Natural killer cell treated with Interleukin-12 subunit alpha and Interleukin-12 subunit beta and Interleukin-15 and Interleukin-18, amount 100 ng/mL, for 72 hours (primary cell): ENCODE measurements at regions not wholly inside any gene's neighbourhood (a gene's known extent, or its start where the extent isn't known, plus 50 kb on each side); places are given as distances from the start of the nearest gene placed in this dataset.

Experiments used
- ATAC-seq, 2 donors: fragments of 150-1000 bp; cut with Tn5 transposase in 1 of 2; sonication (Bioruptor Pico), chemical (Tn5 transposase) in 1 of 2; 2 replicates each; pipeline ENCODE4 v1.10.0; 2021
- DNase-seq: peaks from one replicate; pipeline ENCODE4 v3.0.0; 2022; ENCODE audit warnings: low spot score
- H3K27ac Mint-ChIP-seq, 2 donors: 1 replicate in 1 of 2; 2 replicates in 1 of 2; pipeline ENCODE4 v1.8.0; 2022; ENCODE audit warnings: mixed read lengths in 2 of 2, mild to moderate bottlenecking in 1 of 2, moderate library complexity in 1 of 2
- H3K27me3 Mint-ChIP-seq, 2 donors: 1 replicate in 1 of 2; 2 replicates in 1 of 2; pipeline ENCODE4 v1.8.0; 2022; ENCODE audit warnings: mixed read lengths in 2 of 2
- H3K36me3 Mint-ChIP-seq: one replicate; pipeline ENCODE4 v1.8.0; 2022; ENCODE audit warnings: mixed read lengths
- H3K4me1 Mint-ChIP-seq, 2 donors: 1 replicate in 1 of 2; 2 replicates in 1 of 2; pipeline ENCODE4 v1.8.0; 2022; ENCODE audit warnings: low read depth in 2 of 2, mixed read lengths in 2 of 2, mild to moderate bottlenecking in 1 of 2
- H3K4me3 Mint-ChIP-seq: one replicate; pipeline ENCODE4 v1.8.0; 2022; ENCODE audit warnings: mixed read lengths
- H3K9me3 Mint-ChIP-seq: 2 replicates; pipeline ENCODE4 v1.8.0; 2022; ENCODE audit warnings: mixed read lengths

GRCh38 chr1:57966340-57966739, 542.5 kb upstream of the DAB1 start:
- no peak for ATAC-seq
- H3K4me3 Mint-ChIP-seq, result no peak overlapping the region
- no peaks in the 10 kb centered on the region for H3K9me3 Mint-ChIP-seq
- no peak for DNase-seq
- peaks cover 6 to 10% of the 10 kb centered on the region in 2 donors for H3K27me3 Mint-ChIP-seq
- H3K27ac Mint-ChIP-seq, result no peak overlapping the region
- no peaks in the 10 kb centered on the region for H3K36me3 Mint-ChIP-seq
- H3K4me1 Mint-ChIP-seq, result no peaks in the 10 kb centered on the region

- no peak for DNase-seq
- Mint-ChIP-seq H3K27ac (no peak overlapping the region), H3K9me3 (no peaks in the 10 kb centered on the region), H3K4me3 (no peak overlapping the region), H3K36me3 (no peaks in the 10 kb centered on the region), H3K4me1 (no peaks in the 10 kb centered on the region), H3K27me3 (peaks cover 6 to 8% of the 10 kb centered on the region in 2 donors)
- ATAC-seq, result no peak
These were observed 539.7 kb upstream of the DAB1 start for GRCh38 chr1:57963581-57963980.

GRCh38 chr1:57959531-57960241, 535.8 kb upstream of the DAB1 start:
- Mint-ChIP-seq H3K4me1 (no peaks in the 10 kb centered on the region), H3K9me3 (no peaks in the 10 kb centered on the region), H3K27me3 (peaks cover 0 to 2% of the 10 kb centered on the region in 2 donors), H3K27ac (no peak overlapping the region), H3K36me3 (no peaks in the 10 kb centered on the region), H3K4me3 (no peak overlapping the region)
- DNase-seq, result no peak
- no peak for ATAC-seq

- no peak for ATAC-seq
- Mint-ChIP-seq H3K36me3 (no peaks in the 10 kb centered on the region), H3K4me3 (no peak overlapping the region), H3K9me3 (no peaks in the 10 kb centered on the region), H3K27ac (no peak overlapping the region), H3K27me3 (peaks cover 0 to 5% of the 10 kb centered on the region in 2 donors), H3K4me1 (no peaks in the 10 kb centered on the region)
- DNase-seq, result no peak
These were observed 533.7 kb upstream of the DAB1 start for GRCh38 chr1:57957576-57957975.

- Mint-ChIP-seq H3K9me3 (no peaks in the 10 kb centered on the region), H3K4me1 (no peaks in the 10 kb centered on the region), H3K27ac (no peak overlapping the region), H3K4me3 (no peak overlapping the region), H3K27me3 (peaks cover 7 to 9% of the 10 kb centered on the region in 2 donors), H3K36me3 (no peaks in the 10 kb centered on the region)
- no peak for ATAC-seq
- DNase-seq, result no peak
These were observed 527.5 kb upstream of the DAB1 start for GRCh38 chr1:57951390-57951789.

GRCh38 chr1:57949168-57949567, 525.3 kb upstream of the DAB1 start:
- peaks cover 7 to 9% of the 10 kb centered on the region in 2 donors for H3K27me3 Mint-ChIP-seq
- no peaks in the 10 kb centered on the region for H3K36me3 Mint-ChIP-seq
- H3K27ac Mint-ChIP-seq, result no peak overlapping the region
- DNase-seq, result no peak
- peaks cover 1% of the 10 kb centered on the region for H3K9me3 Mint-ChIP-seq
- no peak for ATAC-seq
- no peaks in the 10 kb centered on the region for H3K4me1 Mint-ChIP-seq
- no peak overlapping the region for H3K4me3 Mint-ChIP-seq

- Mint-ChIP-seq H3K36me3 (no peaks in the 10 kb centered on the region), H3K4me1 (no peaks in the 10 kb centered on the region), H3K9me3 (peaks cover 4% of the 10 kb centered on the region), H3K27ac (no peak overlapping the region), H3K27me3 (peaks cover 2 to 9% of the 10 kb centered on the region in 2 donors), H3K4me3 (no peak overlapping the region)
- no peak for DNase-seq
- no peak for ATAC-seq
These were observed 523.6 kb upstream of the DAB1 start for GRCh38 chr1:57947471-57947870.

GRCh38 chr1:57945045-57945444, 521.2 kb upstream of the DAB1 start:
- no peak overlapping the region for H3K4me3 Mint-ChIP-seq
- H3K4me1 Mint-ChIP-seq, result no peaks in the 10 kb centered on the region
- H3K9me3 Mint-ChIP-seq, result peaks cover 4% of the 10 kb centered on the region
- no peaks in the 10 kb centered on the region for H3K27me3 Mint-ChIP-seq
- ATAC-seq, result no peak
- H3K36me3 Mint-ChIP-seq, result no peaks in the 10 kb centered on the region
- H3K27ac Mint-ChIP-seq, result no peak overlapping the region
- no peak for DNase-seq

GRCh38 chr1:57943365-57943764, 519.5 kb upstream of the DAB1 start:
- DNase-seq (no peak), ATAC-seq (no peak)
- Mint-ChIP-seq H3K9me3 (peaks cover 8% of the 10 kb centered on the region), H3K27me3 (no peaks in the 10 kb centered on the region), H3K27ac (no peak overlapping the region), H3K4me1 (no peaks in the 10 kb centered on the region), H3K4me3 (no peak overlapping the region), H3K36me3 (no peaks in the 10 kb centered on the region)

GRCh38 chr1:57934745-57935144, 510.9 kb upstream of the DAB1 start:
- Mint-ChIP-seq H3K36me3 (no peaks in the 10 kb centered on the region), H3K9me3 (peaks cover 5% of the 10 kb centered on the region), H3K4me1 (no peaks in the 10 kb centered on the region), H3K27ac (no peak overlapping the region), H3K27me3 (peaks cover 0 to 6% of the 10 kb centered on the region in 2 donors), H3K4me3 (no peak overlapping the region)
- ATAC-seq (no peak), DNase-seq (no peak)

GRCh38 chr1:57927003-57927402, 503.1 kb upstream of the DAB1 start:
- no peaks in the 10 kb centered on the region for H3K4me1 Mint-ChIP-seq
- DNase-seq, result no peak
- H3K4me3 Mint-ChIP-seq, result no peak overlapping the region
- peaks cover 2 to 5% of the 10 kb centered on the region in 2 donors for H3K27me3 Mint-ChIP-seq
- H3K36me3 Mint-ChIP-seq, result no peaks in the 10 kb centered on the region
- peaks cover 1% of the 10 kb centered on the region for H3K9me3 Mint-ChIP-seq
- no peak for ATAC-seq
- H3K27ac Mint-ChIP-seq, result no peak overlapping the region

- Mint-ChIP-seq H3K36me3 (no peaks in the 10 kb centered on the region), H3K9me3 (peaks cover 4% of the 10 kb centered on the region), H3K4me3 (no peak overlapping the region), H3K4me1 (no peaks in the 10 kb centered on the region), H3K27me3 (peaks cover 5 to 9% of the 10 kb centered on the region in 2 donors), H3K27ac (no peak overlapping the region)
- DNase-seq (no peak), ATAC-seq (no peak)
These were observed 502.2 kb upstream of the DAB1 start for GRCh38 chr1:57926025-57926552.

- Mint-ChIP-seq H3K36me3 (no peaks in the 10 kb centered on the region), H3K9me3 (peaks cover 4% of the 10 kb centered on the region), H3K27ac (no peak overlapping the region), H3K27me3 (peaks cover 8 to 9% of the 10 kb centered on the region in 2 donors), H3K4me1 (no peaks in the 10 kb centered on the region), H3K4me3 (no peak overlapping the region)
- no peak for DNase-seq
- no peak for ATAC-seq
These were observed 501.4 kb upstream of the DAB1 start for GRCh38 chr1:57925226-57925625.

- Mint-ChIP-seq H3K36me3 (no peaks in the 10 kb centered on the region), H3K27me3 (peaks cover 8 to 9% of the 10 kb centered on the region in 2 donors), H3K4me1 (no peaks in the 10 kb centered on the region), H3K27ac (no peak overlapping the region), H3K9me3 (peaks cover 4% of the 10 kb centered on the region), H3K4me3 (no peak overlapping the region)
- DNase-seq, result no peak
- no peak for ATAC-seq
These were observed 498.3 kb upstream of the DAB1 start for GRCh38 chr1:57922130-57922529.

- H3K27ac Mint-ChIP-seq, result no peak overlapping the region
These were observed 492.2 kb upstream of the DAB1 start for GRCh38 chr1:57916041-57916440.

More at GRCh38 chr1:57916041-57916440, 492.2 kb upstream of the DAB1 start:
- DNase-seq, result no peak
- H3K4me3 Mint-ChIP-seq, result no peak overlapping the region
- H3K27me3 Mint-ChIP-seq, result peaks cover 0 to 3% of the 10 kb centered on the region in 2 donors
- H3K9me3 Mint-ChIP-seq, result no peaks in the 10 kb centered on the region
- ATAC-seq, result no peak
- H3K4me1 Mint-ChIP-seq, result no peaks in the 10 kb centered on the region
- H3K36me3 Mint-ChIP-seq, result no peaks in the 10 kb centered on the region
